IMR-90 (cell line): ENCODE measurements at regions not wholly inside any gene's neighbourhood (a gene's known extent, or its start where the extent isn't known, plus 50 kb on each side); places are given as distances from the start of the nearest gene placed in this dataset.

Experiments
- ATAC-seq: fragments of 200-7000 bp; cut with Tn5 transposase; 2 replicates; pipeline ENCODE4 v1.9.1; 2020; ENCODE audit warnings: low read depth, mild to moderate bottlenecking, moderate library complexity
- BruUV-seq: library from RNA; stranded (reverse); fragments of 400-500 nt; replicated peaks from 2 replicates; lab custom pipeline; 2021; lab: Mats Ljungman, UMichigan
- CTCF ChIA-PET: fragments of 300-600 bp; formaldehyde crosslinking; extraction: SDS; loops from one replicate; lab custom pipeline; 2021; ENCODE audit warnings: antibody characterized with exemption; lab: Yijun Ruan, JAX
- POLR2A ChIA-PET: fragments of 300-600 bp; sonication (Branson Sonifier 250); formaldehyde crosslinking; loops from one replicate; lab custom pipeline; 2022; ENCODE audit warnings: antibody characterized with exemption; ENCODE audit not compliant: unreplicated experiment; lab: Charles Lee
- DNase-seq: peaks from one replicate; pipeline ENCODE4 v3.0.0; 2013
- H2AFZ ChIP-seq: replicated peaks from 2 replicates; pipeline ENCODE3; 2013; ENCODE audit warnings: low read length, mild to moderate bottlenecking; ENCODE audit not compliant: poor library complexity
- H2AK5ac ChIP-seq: 2 replicates; pipeline ENCODE4 v1.6.1; 2013; ENCODE audit warnings: low read depth, low read length, inconsistent platforms
- H2AK9ac ChIP-seq: replicated peaks from 2 replicates; pipeline ENCODE3; 2013; ENCODE audit warnings: mild to moderate bottlenecking, low read depth, low read length, moderate library complexity; ENCODE audit not compliant: poor library complexity
- H2BK120ac ChIP-seq: 2 replicates; pipeline ENCODE4 v1.6.1; 2013; ENCODE audit warnings: low read depth, low read length, inconsistent platforms
- H2BK15ac ChIP-seq: 3 replicates; pipeline ENCODE4 v1.6.1; 2013; ENCODE audit warnings: low read depth, low read length, inconsistent platforms
- H2BK20ac ChIP-seq: 2 replicates; pipeline ENCODE4 v1.6.1; 2013; ENCODE audit warnings: low read depth, mild to moderate bottlenecking, inconsistent platforms, low read length, moderate library complexity
- H2BK5ac ChIP-seq: 2 replicates; pipeline ENCODE4 v1.6.1; 2013; ENCODE audit warnings: mild to moderate bottlenecking, low read depth, low read length, inconsistent platforms; ENCODE audit not compliant: poor library complexity, severe bottlenecking
- H3K14ac ChIP-seq: replicated peaks from 2 replicates; pipeline ENCODE4 v1.6.1; 2013; ENCODE audit warnings: low read depth, low read length, inconsistent platforms
- H3K18ac ChIP-seq: 2 replicates; pipeline ENCODE4 v1.6.1; 2013; ENCODE audit warnings: low read depth, low read length, control low read depth
- H3K23ac ChIP-seq: 2 replicates; pipeline ENCODE4 v1.6.1; 2013; ENCODE audit warnings: low read depth, low read length, inconsistent platforms
- H3K27ac ChIP-seq: 2 replicates; pipeline ENCODE4 v1.5.1; 2013; ENCODE audit warnings: mild to moderate bottlenecking, control low read depth, low read length; ENCODE audit not compliant: insufficient read depth
- H3K27me3 ChIP-seq: 2 replicates; pipeline ENCODE4 v1.6.1; 2013; ENCODE audit warnings: low read length; ENCODE audit not compliant: control insufficient read depth, insufficient read depth
- H3K36me3 ChIP-seq: 2 replicates; pipeline ENCODE4 v1.6.1; 2013; ENCODE audit warnings: low read length, mixed read lengths; ENCODE audit not compliant: control insufficient read depth, insufficient read depth
- H3K4ac ChIP-seq: 2 replicates; pipeline ENCODE4 v1.6.1; 2013; ENCODE audit warnings: low read depth, low read length, inconsistent platforms
- H3K4me1 ChIP-seq: 2 replicates; pipeline ENCODE4 v1.6.1; 2013; ENCODE audit warnings: low read length, mixed read lengths; ENCODE audit not compliant: control insufficient read depth, insufficient read depth
- H3K4me2 ChIP-seq: 2 replicates; pipeline ENCODE4 v1.6.1; 2013; ENCODE audit warnings: low read depth, mild to moderate bottlenecking, control low read depth, low read length, moderate library complexity
- H3K4me3 ChIP-seq: 2 replicates; pipeline ENCODE4 v1.5.1; 2013; ENCODE audit warnings: low read depth, mild to moderate bottlenecking, control low read depth, low read length, moderate library complexity; ENCODE audit not compliant: insufficient read depth
- H3K56ac ChIP-seq: 2 replicates; pipeline ENCODE4 v1.6.1; 2013; ENCODE audit warnings: low read length, inconsistent platforms; ENCODE audit not compliant: insufficient read depth; ENCODE audit errors: extremely low read depth
- H3K79me1 ChIP-seq, 2 experiments: 2 replicates each; pipeline ENCODE4 v1.6.1; 2013; ENCODE audit warnings: low read length in 2 of 2, inconsistent platforms in 1 of 2, low read depth in 1 of 2
- H3K9ac ChIP-seq: 2 replicates; pipeline ENCODE4 v1.6.1; 2013; ENCODE audit warnings: low read depth, low read length, control low read depth
- H3K9me1 ChIP-seq: 2 replicates; pipeline ENCODE4 v1.6.1; 2013; ENCODE audit warnings: low read length, inconsistent platforms; ENCODE audit not compliant: insufficient read depth
- H3K9me3 ChIP-seq: 2 replicates; pipeline ENCODE4 v1.6.1; 2013; ENCODE audit warnings: low read length; ENCODE audit not compliant: control insufficient read depth, insufficient read depth
- H4K20me1 ChIP-seq: 2 replicates; pipeline ENCODE4 v1.6.1; 2013; ENCODE audit warnings: low read length, inconsistent platforms; ENCODE audit not compliant: insufficient read depth
- H4K5ac ChIP-seq: 2 replicates; pipeline ENCODE4 v1.6.1; 2013; ENCODE audit warnings: mild to moderate bottlenecking, low read depth, low read length, control low read depth
- H4K8ac ChIP-seq, 2 experiments: 2 replicates each; pipeline ENCODE4 v1.6.1; 2013; ENCODE audit warnings: low read depth in 2 of 2, low read length in 2 of 2, control low read depth in 1 of 2, inconsistent platforms in 1 of 2
- H4K91ac ChIP-seq: 2 replicates; pipeline ENCODE4 v1.6.1; 2013; ENCODE audit warnings: low read depth, low read length, inconsistent platforms; ENCODE audit not compliant: insufficient read depth
- BHLHE40 ChIP-seq: fragments of 150-350 bp; IDR thresholded peaks from 2 replicates; pipeline ENCODE4 v1.6.1; 2016; ENCODE audit warnings: mild to moderate bottlenecking, low read depth, low read length
- CEBPB ChIP-seq: IDR thresholded peaks from 2 replicates; pipeline ENCODE4 v1.6.1; 2012; ENCODE audit warnings: low read depth, low read length, improper control_type of control experiment
- CHD1 ChIP-seq: IDR thresholded peaks from 2 replicates; pipeline ENCODE4 v1.6.1; 2012; ENCODE audit warnings: low read depth, low read length, improper control_type of control experiment
- FOS ChIP-seq: fragments of 150-350 bp; IDR thresholded peaks from 2 replicates; pipeline ENCODE4 v1.6.1; 2016; ENCODE audit warnings: low read depth, low read length
- MAFK ChIP-seq: IDR thresholded peaks from 2 replicates; pipeline ENCODE4 v1.6.1; 2012; ENCODE audit warnings: low read depth, low read length, improper control_type of control experiment
- MAZ ChIP-seq: IDR thresholded peaks from 2 replicates; pipeline ENCODE4 v1.6.1; 2012; ENCODE audit warnings: low read depth, mild to moderate bottlenecking, low read length, improper control_type of control experiment, moderate library complexity, borderline replicate concordance
- MXI1 ChIP-seq: IDR thresholded peaks from 2 replicates; pipeline ENCODE4 v1.6.1; 2012; ENCODE audit warnings: low read depth, mild to moderate bottlenecking, low read length, moderate library complexity, borderline replicate concordance
- NFE2L2 ChIP-seq: fragments of 150-350 bp; IDR thresholded peaks from 2 replicates; pipeline ENCODE4 v1.6.1; 2016; ENCODE audit warnings: low read depth, mild to moderate bottlenecking, low read length
- POLR2A ChIP-seq: IDR thresholded peaks from 2 replicates; pipeline ENCODE4 v1.6.1; 2012; ENCODE audit warnings: mild to moderate bottlenecking, low read depth, low read length
- RAD21 ChIP-seq: IDR thresholded peaks from 2 replicates; pipeline ENCODE4 v1.6.1; 2012; ENCODE audit warnings: low read length, improper control_type of control experiment
- RCOR1 ChIP-seq: IDR thresholded peaks from 2 replicates; pipeline ENCODE4 v1.6.1; 2012; ENCODE audit warnings: mild to moderate bottlenecking, low read length, improper control_type of control experiment; ENCODE audit not compliant: insufficient replicate concordance
- RFX5 ChIP-seq: IDR thresholded peaks from 2 replicates; pipeline ENCODE4 v1.8.0; 2012; ENCODE audit warnings: low read depth, mild to moderate bottlenecking, low read length, moderate library complexity
- SMC3 ChIP-seq: fragments of 150-350 bp; IDR thresholded peaks from 2 replicates; pipeline ENCODE4 v1.6.1; 2016; ENCODE audit warnings: low read depth, mild to moderate bottlenecking, antibody characterized with exemption, low read length, moderate library complexity
- WGBS, 2 experiments: methylation state at CpG; one replicate each; pipeline versions ENCODE4 v1.1.5 to v1.1.7; 2013; ENCODE audit warnings: missing lambda C conversion rate in 2 of 2; ENCODE audit not compliant: insufficient read length in 1 of 2; ENCODE audit errors: extremely low coverage in 2 of 2; 5-methylcytosine and 5-hydroxymethylcytosine counted together
- dilution Hi-C: fragments of 300-500 bp; cut with HindIII; formaldehyde crosslinking; loops from one replicate; pipeline ENCODE4 v1.14.3; 2018; ENCODE audit warnings: low sequenced_read_pairs; ENCODE audit not compliant: unreplicated experiment
- in situ Hi-C: fragments of 300-500 bp; cut with MboI; formaldehyde crosslinking; loops from 3 replicates; pipeline ENCODE4 v1.14.3; 2019; ENCODE audit warnings: low sequenced_read_pairs, inconsistent platforms, mixed read lengths
- intact Hi-C: fragments of 100-400 bp; cut with micrococcal nuclease; formaldehyde crosslinking; loops from 2 replicates; pipeline ENCODE4 v1.10.0; 2022
- TF ChIP-seq, protein P1 (sequence below): fragments of 150-350 bp; IDR thresholded peaks from 2 replicates; pipeline ENCODE4 v1.6.1; 2017; ENCODE audit warnings: mild to moderate bottlenecking, antibody characterized with exemption, low read length, low read depth
- TF ChIP-seq, protein P2 (sequence below): fragments of 150-350 bp; IDR thresholded peaks from 2 replicates; pipeline ENCODE4 v1.6.1; 2016; ENCODE audit warnings: low read depth, mild to moderate bottlenecking, low read length, moderate library complexity, borderline replicate concordance
- TF ChIP-seq, protein P3 (sequence below): conservative IDR thresholded peaks from 2 replicates; pipeline ENCODE4 v1.5.1; 2012; ENCODE audit warnings: mild to moderate bottlenecking, low read depth, low read length, improper control_type of control experiment

DNA sequence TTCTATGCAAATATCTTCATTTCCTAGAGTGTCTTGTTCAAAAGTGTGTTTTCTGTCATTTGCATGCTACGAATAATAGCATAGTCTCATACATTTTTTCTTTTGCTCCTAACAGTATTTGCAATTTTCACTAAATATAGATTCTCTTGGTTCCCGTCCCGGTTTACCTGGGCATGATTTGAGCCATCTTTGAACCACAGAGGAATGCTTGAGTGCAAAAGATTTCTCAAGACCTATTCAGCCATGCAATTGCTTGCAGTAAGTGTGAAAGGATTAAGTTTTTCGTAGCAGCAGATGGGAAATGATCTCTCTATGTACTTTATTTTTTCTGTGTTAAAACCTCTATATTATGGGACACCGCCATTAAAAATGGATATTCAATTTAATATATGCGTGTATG, 733.0 kb downstream of the ZPLD1 start:
- in situ Hi-C loops: no loop called here
- DNase-seq: no peak
- H4K91ac ChIP-seq: no peak overlapping the region
- H3K23ac ChIP-seq: no peak overlapping the region
- no peaks in the 10 kb centered on the region for H4K20me1 ChIP-seq
- no peak overlapping the region for H4K5ac ChIP-seq
- no peak overlapping the region for H3K4me2 ChIP-seq
- no peak overlapping the region for H2AK9ac ChIP-seq
- ChIA-PET CTCF (no interaction called here), POLR2A (no interaction called here)
- H2AFZ ChIP-seq: no peak overlapping the region
- H3K27me3 ChIP-seq: no peaks in the 10 kb centered on the region
- no peak overlapping the region for H4K8ac ChIP-seq
- H3K56ac ChIP-seq: no peak overlapping the region
- H3K4me1 ChIP-seq: no peaks in the 10 kb centered on the region
- H2AK5ac ChIP-seq: no peak overlapping the region
- H2BK15ac ChIP-seq: no peak overlapping the region
- no peak overlapping the region for H3K18ac ChIP-seq
- H3K9ac ChIP-seq: no peak overlapping the region
- H3K4me3 ChIP-seq: no peak overlapping the region
- no peak overlapping the region for H2BK5ac ChIP-seq
- H2BK120ac ChIP-seq: no peak overlapping the region
- no peak for ATAC-seq
- no peak overlapping the region for H3K14ac ChIP-seq
- H3K9me1 ChIP-seq: no peaks in the 10 kb centered on the region
- dilution Hi-C loops: no loop called here
- no peaks in the 10 kb centered on the region; the same call in 1 of the 2 replicates for H3K9me3 ChIP-seq
- TF ChIP-seq MAZ (no peak), RAD21 (no peak), FOS (no peak), NFE2L2 (no peak), POLR2A (no peak), MAFK (no peak), SMC3 (no peak), CHD1 (no peak), RFX5 (no peak), MXI1 (no peak), CEBPB (no peak), RCOR1 (no peak), BHLHE40 (no peak)
- TF ChIP-seq, protein P1, sequence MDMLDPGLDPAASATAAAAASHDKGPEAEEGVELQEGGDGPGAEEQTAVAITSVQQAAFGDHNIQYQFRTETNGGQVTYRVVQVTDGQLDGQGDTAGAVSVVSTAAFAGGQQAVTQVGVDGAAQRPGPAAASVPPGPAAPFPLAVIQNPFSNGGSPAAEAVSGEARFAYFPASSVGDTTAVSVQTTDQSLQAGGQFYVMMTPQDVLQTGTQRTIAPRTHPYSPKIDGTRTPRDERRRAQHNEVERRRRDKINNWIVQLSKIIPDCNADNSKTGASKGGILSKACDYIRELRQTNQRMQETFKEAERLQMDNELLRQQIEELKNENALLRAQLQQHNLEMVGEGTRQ: no peak
- TF ChIP-seq, protein P2, sequence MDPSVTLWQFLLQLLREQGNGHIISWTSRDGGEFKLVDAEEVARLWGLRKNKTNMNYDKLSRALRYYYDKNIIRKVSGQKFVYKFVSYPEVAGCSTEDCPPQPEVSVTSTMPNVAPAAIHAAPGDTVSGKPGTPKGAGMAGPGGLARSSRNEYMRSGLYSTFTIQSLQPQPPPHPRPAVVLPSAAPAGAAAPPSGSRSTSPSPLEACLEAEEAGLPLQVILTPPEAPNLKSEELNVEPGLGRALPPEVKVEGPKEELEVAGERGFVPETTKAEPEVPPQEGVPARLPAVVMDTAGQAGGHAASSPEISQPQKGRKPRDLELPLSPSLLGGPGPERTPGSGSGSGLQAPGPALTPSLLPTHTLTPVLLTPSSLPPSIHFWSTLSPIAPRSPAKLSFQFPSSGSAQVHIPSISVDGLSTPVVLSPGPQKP: no peak
- TF ChIP-seq, protein P3, sequence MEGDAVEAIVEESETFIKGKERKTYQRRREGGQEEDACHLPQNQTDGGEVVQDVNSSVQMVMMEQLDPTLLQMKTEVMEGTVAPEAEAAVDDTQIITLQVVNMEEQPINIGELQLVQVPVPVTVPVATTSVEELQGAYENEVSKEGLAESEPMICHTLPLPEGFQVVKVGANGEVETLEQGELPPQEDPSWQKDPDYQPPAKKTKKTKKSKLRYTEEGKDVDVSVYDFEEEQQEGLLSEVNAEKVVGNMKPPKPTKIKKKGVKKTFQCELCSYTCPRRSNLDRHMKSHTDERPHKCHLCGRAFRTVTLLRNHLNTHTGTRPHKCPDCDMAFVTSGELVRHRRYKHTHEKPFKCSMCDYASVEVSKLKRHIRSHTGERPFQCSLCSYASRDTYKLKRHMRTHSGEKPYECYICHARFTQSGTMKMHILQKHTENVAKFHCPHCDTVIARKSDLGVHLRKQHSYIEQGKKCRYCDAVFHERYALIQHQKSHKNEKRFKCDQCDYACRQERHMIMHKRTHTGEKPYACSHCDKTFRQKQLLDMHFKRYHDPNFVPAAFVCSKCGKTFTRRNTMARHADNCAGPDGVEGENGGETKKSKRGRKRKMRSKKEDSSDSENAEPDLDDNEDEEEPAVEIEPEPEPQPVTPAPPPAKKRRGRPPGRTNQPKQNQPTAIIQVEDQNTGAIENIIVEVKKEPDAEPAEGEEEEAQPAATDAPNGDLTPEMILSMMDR: no peak
- no peaks in the 10 kb centered on the region for H3K79me1 ChIP-seq
- no peak overlapping the region for H3K4ac ChIP-seq
- intact Hi-C loops: no loop called here
- no peaks in the 10 kb centered on the region for H3K36me3 ChIP-seq
- no CpG with 5 or more reads among the region's 6 CpGs for WGBS, 2 experiments
- BruUV-seq: no TSS peak
- H2BK20ac ChIP-seq: no peak overlapping the region
- no peak overlapping the region for H3K27ac ChIP-seq
